ENCODE measurements at regions not wholly inside any gene's neighbourhood (a gene's known extent, or its start where the extent isn't known, plus 50 kb on each side); places are given as distances from the start of the nearest gene placed in this dataset.
"Not testable (repeated sequence)": the region's sequence is repeated elsewhere in the genome, so short reads cannot be mapped to it uniquely, and the experiment has no call there.

GRCh38 chr4:15336410-15337167 is 91.2 kb upstream of the C1QTNF7 start:
- DNase-seq (ENCODE audit: low read depth, low spot score): no peak

GRCh38 chr4:15337168-15337657 is 90.6 kb upstream of the C1QTNF7 start:
- not testable (repeated sequence) for DNase-seq (ENCODE audit: low read depth, low spot score)

- DNase-seq (ENCODE audit: low read depth, low spot score): no peak
Measured at GRCh38 chr4:15339737-15340136, 88.1 kb upstream of the C1QTNF7 start.

GRCh38 chr4:15340332-15340731 is 87.5 kb upstream of the C1QTNF7 start:
- DNase-seq (ENCODE audit: low read depth, low spot score): no peak

GRCh38 chr4:15340902-15341732 is 86.7 kb upstream of the C1QTNF7 start:
- DNase-seq (ENCODE audit: low read depth, low spot score): no peak

GRCh38 chr4:15341733-15342300 is 86.0 kb upstream of the C1QTNF7 start:
- no peak for DNase-seq (ENCODE audit: low read depth, low spot score)

GRCh38 chr4:15343000-15343399 is 84.8 kb upstream of the C1QTNF7 start:
- no peak for DNase-seq (ENCODE audit: low read depth, low spot score)

GRCh38 chr4:15343581-15343980 is 84.3 kb upstream of the C1QTNF7 start:
- no peak for DNase-seq (ENCODE audit: low read depth, low spot score)

- no peak for DNase-seq (ENCODE audit: low read depth, low spot score)
Measured at GRCh38 chr4:15344041-15344440, 83.8 kb upstream of the C1QTNF7 start.

GRCh38 chr4:15345134-15345533 is 82.7 kb upstream of the C1QTNF7 start:
- no peak for DNase-seq (ENCODE audit: low read depth, low spot score)

- DNase-seq (ENCODE audit: low read depth, low spot score): no peak
Measured at GRCh38 chr4:15348236-15348635, 79.6 kb upstream of the C1QTNF7 start.

GRCh38 chr4:15348695-15349094 is 79.1 kb upstream of the C1QTNF7 start:
- DNase-seq (ENCODE audit: low read depth, low spot score): no peak

GRCh38 chr4:15349531-15349935 is 78.3 kb upstream of the C1QTNF7 start:
- no peak for DNase-seq (ENCODE audit: low read depth, low spot score)

- no peak for DNase-seq (ENCODE audit: low read depth, low spot score)
Measured at GRCh38 chr4:15349965-15350364, 77.9 kb upstream of the C1QTNF7 start.

GRCh38 chr4:15352524-15352923 is 75.3 kb upstream of the C1QTNF7 start:
- no peak for DNase-seq (ENCODE audit: low read depth, low spot score)

- DNase-seq (ENCODE audit: low read depth, low spot score): no peak
Measured at GRCh38 chr4:15353207-15353606, 74.6 kb upstream of the C1QTNF7 start.

- no peak for DNase-seq (ENCODE audit: low read depth, low spot score)
Measured at GRCh38 chr4:15354371-15355297, 73.2 kb upstream of the C1QTNF7 start.

- DNase-seq (ENCODE audit: low read depth, low spot score): no peak
Measured at GRCh38 chr4:15361529-15361928, 66.3 kb upstream of the C1QTNF7 start.

- no peak for DNase-seq (ENCODE audit: low read depth, low spot score)
Measured at GRCh38 chr4:15362541-15362940, 65.3 kb upstream of the C1QTNF7 start.

- DNase-seq (ENCODE audit: low read depth, low spot score): no peak
Measured at GRCh38 chr4:15364183-15364582, 63.6 kb upstream of the C1QTNF7 start.

GRCh38 chr4:15365641-15366040 is 62.2 kb upstream of the C1QTNF7 start:
- DNase-seq (ENCODE audit: low read depth, low spot score): no peak
